HEK293 (cell line): ENCODE measurements at regions not wholly inside any gene's neighbourhood (a gene's known extent, or its start where the extent isn't known, plus 50 kb on each side); places are given as distances from the start of the nearest gene placed in this dataset.

Experiments used
- BCL11B ChIP-seq: fragments of 450-650 bp; formaldehyde crosslinking; IDR thresholded peaks from 2 replicates; pipeline ENCODE4 v1.5.1; 2016; ENCODE audit warnings: low read depth, missing biosample characterization, missing genetic modification characterization
- ZBTB8A ChIP-seq: fragments of 450-650 bp; formaldehyde crosslinking; IDR thresholded peaks from 2 replicates; pipeline ENCODE4 v1.5.1; 2016; ENCODE audit warnings: missing biosample characterization, missing genetic modification characterization
- ZFP3 ChIP-seq: fragments of 450-650 bp; formaldehyde crosslinking; IDR thresholded peaks from 2 replicates; pipeline ENCODE4 v1.5.1; 2016; ENCODE audit warnings: low read depth, missing biosample characterization, missing genetic modification characterization
- ZNF138 ChIP-seq: fragments of 450-650 bp; formaldehyde crosslinking; IDR thresholded peaks from 2 replicates; pipeline ENCODE4 v1.5.1; 2016; ENCODE audit warnings: missing biosample characterization, missing genetic modification characterization, borderline replicate concordance
- ZNF155 ChIP-seq: fragments of 450-650 bp; formaldehyde crosslinking; IDR thresholded peaks from 2 replicates; pipeline ENCODE4 v1.5.1; 2016; ENCODE audit warnings: missing biosample characterization, missing genetic modification characterization
- ZNF747 ChIP-seq: fragments of 450-650 bp; formaldehyde crosslinking; IDR thresholded peaks from 2 replicates; pipeline ENCODE4 v1.5.1; 2016; ENCODE audit warnings: missing biosample characterization, missing genetic modification characterization
- TF ChIP-seq, protein P1 (sequence below): sonication (generic); formaldehyde crosslinking; IDR thresholded peaks from 2 replicates; pipeline ENCODE4 v1.8.1; 2022; ENCODE audit warnings: mild to moderate bottlenecking, moderate library complexity, missing genetic modification reagents
- TF ChIP-seq, protein P2 (sequence below): fragments of 450-650 bp; formaldehyde crosslinking; IDR thresholded peaks from 2 replicates; pipeline ENCODE4 v1.5.1; 2016; ENCODE audit warnings: missing biosample characterization, missing genetic modification characterization, low read depth
- TF ChIP-seq, protein P3 (sequence below): fragments of 450-650 bp; formaldehyde crosslinking; IDR thresholded peaks from 2 replicates; pipeline ENCODE4 v1.5.1; 2016; ENCODE audit warnings: missing biosample characterization, missing genetic modification characterization
- TF ChIP-seq, protein P4 (sequence below): fragments of 450-650 bp; formaldehyde crosslinking; IDR thresholded peaks from 2 replicates; pipeline ENCODE4 v1.5.1; 2016; ENCODE audit warnings: missing biosample characterization, missing genetic modification characterization

DNA sequence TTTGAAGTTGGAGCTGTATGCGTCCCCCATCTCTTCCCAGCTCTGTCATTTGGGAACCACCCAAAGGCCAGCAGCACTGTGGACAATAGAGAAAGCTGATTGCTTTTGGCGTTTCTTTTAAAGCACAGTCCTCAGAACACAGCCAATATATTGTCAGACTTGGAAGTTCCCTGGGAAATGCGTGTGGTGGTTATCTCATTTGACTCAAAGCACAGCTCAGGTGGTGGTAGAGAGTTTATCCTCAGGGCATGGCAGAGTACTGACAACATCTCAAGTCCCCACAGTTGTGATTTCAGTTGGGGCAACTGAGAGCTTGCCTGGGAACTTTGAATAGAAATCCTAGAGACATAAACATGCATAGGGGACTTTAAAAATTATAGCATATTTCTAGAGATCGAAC is 601.3 kb downstream of the ETS1 start:
- no peak for TF ChIP-seq ZNF747 (tag by site-specific recombination)
- TF ChIP-seq, protein P1, sequence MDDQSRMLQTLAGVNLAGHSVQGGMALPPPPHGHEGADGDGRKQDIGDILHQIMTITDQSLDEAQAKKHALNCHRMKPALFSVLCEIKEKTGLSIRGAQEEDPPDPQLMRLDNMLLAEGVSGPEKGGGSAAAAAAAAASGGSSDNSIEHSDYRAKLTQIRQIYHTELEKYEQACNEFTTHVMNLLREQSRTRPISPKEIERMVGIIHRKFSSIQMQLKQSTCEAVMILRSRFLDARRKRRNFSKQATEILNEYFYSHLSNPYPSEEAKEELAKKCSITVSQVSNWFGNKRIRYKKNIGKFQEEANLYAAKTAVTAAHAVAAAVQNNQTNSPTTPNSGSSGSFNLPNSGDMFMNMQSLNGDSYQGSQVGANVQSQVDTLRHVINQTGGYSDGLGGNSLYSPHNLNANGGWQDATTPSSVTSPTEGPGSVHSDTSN (CRISPR knock-in tag): no peak
- no peak for TF ChIP-seq ZFP3 (tag by site-specific recombination)
- TF ChIP-seq ZNF155 (tag by site-specific recombination): no peak
- no peak for TF ChIP-seq BCL11B (tag by site-specific recombination)
- TF ChIP-seq, protein P2, sequence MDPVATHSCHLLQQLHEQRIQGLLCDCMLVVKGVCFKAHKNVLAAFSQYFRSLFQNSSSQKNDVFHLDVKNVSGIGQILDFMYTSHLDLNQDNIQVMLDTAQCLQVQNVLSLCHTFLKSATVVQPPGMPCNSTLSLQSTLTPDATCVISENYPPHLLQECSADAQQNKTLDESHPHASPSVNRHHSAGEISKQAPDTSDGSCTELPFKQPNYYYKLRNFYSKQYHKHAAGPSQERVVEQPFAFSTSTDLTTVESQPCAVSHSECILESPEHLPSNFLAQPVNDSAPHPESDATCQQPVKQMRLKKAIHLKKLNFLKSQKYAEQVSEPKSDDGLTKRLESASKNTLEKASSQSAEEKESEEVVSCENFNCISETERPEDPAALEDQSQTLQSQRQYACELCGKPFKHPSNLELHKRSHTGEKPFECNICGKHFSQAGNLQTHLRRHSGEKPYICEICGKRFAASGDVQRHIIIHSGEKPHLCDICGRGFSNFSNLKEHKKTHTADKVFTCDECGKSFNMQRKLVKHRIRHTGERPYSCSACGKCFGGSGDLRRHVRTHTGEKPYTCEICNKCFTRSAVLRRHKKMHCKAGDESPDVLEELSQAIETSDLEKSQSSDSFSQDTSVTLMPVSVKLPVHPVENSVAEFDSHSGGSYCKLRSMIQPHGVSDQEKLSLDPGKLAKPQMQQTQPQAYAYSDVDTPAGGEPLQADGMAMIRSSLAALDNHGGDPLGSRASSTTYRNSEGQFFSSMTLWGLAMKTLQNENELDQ: no peak
- no peak for TF ChIP-seq ZBTB8A
- TF ChIP-seq, protein P3, sequence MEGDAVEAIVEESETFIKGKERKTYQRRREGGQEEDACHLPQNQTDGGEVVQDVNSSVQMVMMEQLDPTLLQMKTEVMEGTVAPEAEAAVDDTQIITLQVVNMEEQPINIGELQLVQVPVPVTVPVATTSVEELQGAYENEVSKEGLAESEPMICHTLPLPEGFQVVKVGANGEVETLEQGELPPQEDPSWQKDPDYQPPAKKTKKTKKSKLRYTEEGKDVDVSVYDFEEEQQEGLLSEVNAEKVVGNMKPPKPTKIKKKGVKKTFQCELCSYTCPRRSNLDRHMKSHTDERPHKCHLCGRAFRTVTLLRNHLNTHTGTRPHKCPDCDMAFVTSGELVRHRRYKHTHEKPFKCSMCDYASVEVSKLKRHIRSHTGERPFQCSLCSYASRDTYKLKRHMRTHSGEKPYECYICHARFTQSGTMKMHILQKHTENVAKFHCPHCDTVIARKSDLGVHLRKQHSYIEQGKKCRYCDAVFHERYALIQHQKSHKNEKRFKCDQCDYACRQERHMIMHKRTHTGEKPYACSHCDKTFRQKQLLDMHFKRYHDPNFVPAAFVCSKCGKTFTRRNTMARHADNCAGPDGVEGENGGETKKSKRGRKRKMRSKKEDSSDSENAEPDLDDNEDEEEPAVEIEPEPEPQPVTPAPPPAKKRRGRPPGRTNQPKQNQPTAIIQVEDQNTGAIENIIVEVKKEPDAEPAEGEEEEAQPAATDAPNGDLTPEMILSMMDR: no peak
- TF ChIP-seq, protein P4, sequence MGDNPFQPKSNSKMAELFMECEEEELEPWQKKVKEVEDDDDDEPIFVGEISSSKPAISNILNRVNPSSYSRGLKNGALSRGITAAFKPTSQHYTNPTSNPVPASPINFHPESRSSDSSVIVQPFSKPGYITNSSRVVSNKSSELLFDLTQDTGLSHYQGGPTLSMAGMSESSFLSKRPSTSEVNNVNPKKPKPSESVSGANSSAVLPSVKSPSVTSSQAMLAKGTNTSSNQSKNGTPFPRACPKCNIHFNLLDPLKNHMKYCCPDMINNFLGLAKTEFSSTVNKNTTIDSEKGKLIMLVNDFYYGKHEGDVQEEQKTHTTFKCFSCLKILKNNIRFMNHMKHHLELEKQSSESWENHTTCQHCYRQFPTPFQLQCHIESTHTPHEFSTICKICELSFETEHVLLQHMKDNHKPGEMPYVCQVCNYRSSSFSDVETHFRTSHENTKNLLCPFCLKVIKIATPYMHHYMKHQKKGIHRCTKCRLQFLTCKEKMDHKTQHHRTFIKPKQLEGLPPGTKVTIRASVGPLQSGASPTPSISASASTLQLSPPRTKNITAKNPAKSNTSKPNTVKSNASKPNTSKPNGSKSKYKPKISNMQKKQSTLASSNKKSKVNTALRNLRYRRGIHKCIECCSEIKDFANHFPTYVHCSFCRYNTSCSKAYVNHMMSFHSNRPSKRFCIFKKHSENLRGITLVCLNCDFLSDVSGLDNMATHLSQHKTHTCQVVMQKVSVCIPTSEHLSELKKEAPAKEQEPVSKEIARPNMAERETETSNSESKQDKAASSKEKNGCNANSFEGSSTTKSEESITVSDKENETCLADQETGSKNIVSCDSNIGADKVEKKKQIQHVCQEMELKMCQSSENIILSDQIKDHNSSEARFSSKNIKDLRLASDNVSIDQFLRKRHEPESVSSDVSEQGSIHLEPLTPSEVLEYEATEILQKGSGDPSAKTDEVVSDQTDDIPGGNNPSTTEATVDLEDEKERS (tag by site-specific recombination): no peak
- TF ChIP-seq ZNF138: no peak
